ENCODE measurements at regions not wholly inside any gene's neighbourhood (a gene's known extent, or its start where the extent isn't known, plus 50 kb on each side); places are given as distances from the start of the nearest gene placed in this dataset.

GRCh38 chr9:13529321-13530104 lies 250.0 kb upstream of the MPDZ start:
- H3K27ac Mint-ChIP-seq, result no peak overlapping the region

GRCh38 chr9:13524245-13524644 lies 244.8 kb upstream of the MPDZ start:
- no peaks in the 10 kb centered on the region for H3K9me3 ChIP-seq (ENCODE audit: control insufficient read depth, low read length, poor library complexity, severe bottlenecking)
- Mint-ChIP-seq H3K4me1 (no peaks in the 10 kb centered on the region), H3K36me3 (ENCODE audit: low read depth) (no peaks in the 10 kb centered on the region), H3K27me3 (no peaks in the 10 kb centered on the region), H3K4me3 (no peak overlapping the region), H3K27ac (no peak overlapping the region)
- no peak for DNase-seq
- no peak for ATAC-seq

More at GRCh38 chr9:13529321-13530104, 250.0 kb upstream of the MPDZ start:
- Mint-ChIP-seq H3K27me3 (no peaks in the 10 kb centered on the region), H3K36me3 (ENCODE audit: low read depth) (no peaks in the 10 kb centered on the region), H3K4me3 (no peak overlapping the region), H3K4me1 (no peaks in the 10 kb centered on the region)
- H3K9me3 ChIP-seq (ENCODE audit: control insufficient read depth, low read length, poor library complexity, severe bottlenecking), result no peaks in the 10 kb centered on the region
- DNase-seq (no peak), ATAC-seq (no peak)

- no peaks in the 10 kb centered on the region for H3K9me3 ChIP-seq (ENCODE audit: control insufficient read depth, low read length, poor library complexity, severe bottlenecking)
- no peaks in the 10 kb centered on the region for H3K4me1 Mint-ChIP-seq
- no peaks in the 10 kb centered on the region for H3K36me3 Mint-ChIP-seq (ENCODE audit: low read depth)
- no peak overlapping the region for H3K27ac Mint-ChIP-seq
- ATAC-seq (no peak), DNase-seq (no peak)
- H3K27me3 Mint-ChIP-seq, result no peaks in the 10 kb centered on the region
- H3K4me3 Mint-ChIP-seq, result no peak overlapping the region
These were observed 240.6 kb upstream of the MPDZ start for GRCh38 chr9:13520069-13520468.

GRCh38 chr9:13513716-13514444 lies 234.4 kb upstream of the MPDZ start:
- Mint-ChIP-seq H3K4me1 (no peaks in the 10 kb centered on the region), H3K4me3 (no peak overlapping the region), H3K36me3 (ENCODE audit: low read depth) (no peaks in the 10 kb centered on the region), H3K27me3 (no peaks in the 10 kb centered on the region), H3K27ac (no peak overlapping the region)
- no peak for ATAC-seq
- DNase-seq, result no peak
- H3K9me3 ChIP-seq (ENCODE audit: control insufficient read depth, low read length, poor library complexity, severe bottlenecking), result no peaks in the 10 kb centered on the region

- no peaks in the 10 kb centered on the region for H3K36me3 Mint-ChIP-seq (ENCODE audit: low read depth)
- H3K27ac Mint-ChIP-seq, result no peak overlapping the region
- DNase-seq, result no peak
- no peak overlapping the region for H3K4me3 Mint-ChIP-seq
- no peaks in the 10 kb centered on the region for H3K27me3 Mint-ChIP-seq
- no peaks in the 10 kb centered on the region for H3K9me3 ChIP-seq (ENCODE audit: control insufficient read depth, low read length, poor library complexity, severe bottlenecking)
- H3K4me1 Mint-ChIP-seq, result no peaks in the 10 kb centered on the region
- ATAC-seq, result no peak
These were observed 233.8 kb upstream of the MPDZ start for GRCh38 chr9:13513286-13513685.

- Mint-ChIP-seq H3K27ac (no peak overlapping the region), H3K36me3 (ENCODE audit: low read depth) (no peaks in the 10 kb centered on the region), H3K27me3 (no peaks in the 10 kb centered on the region), H3K4me1 (no peaks in the 10 kb centered on the region), H3K4me3 (no peak overlapping the region)
- no peaks in the 10 kb centered on the region for H3K9me3 ChIP-seq (ENCODE audit: control insufficient read depth, low read length, poor library complexity, severe bottlenecking)
- DNase-seq (no peak), ATAC-seq (no peak)
These were observed 229.2 kb upstream of the MPDZ start for GRCh38 chr9:13508681-13509080.

GRCh38 chr9:13508086-13508485 lies 228.6 kb upstream of the MPDZ start:
- Mint-ChIP-seq H3K36me3 (ENCODE audit: low read depth) (no peaks in the 10 kb centered on the region), H3K27me3 (no peaks in the 10 kb centered on the region), H3K27ac (no peak overlapping the region), H3K4me3 (no peak overlapping the region), H3K4me1 (no peaks in the 10 kb centered on the region)
- DNase-seq, result no peak
- ATAC-seq, result no peak
- H3K9me3 ChIP-seq (ENCODE audit: control insufficient read depth, low read length, poor library complexity, severe bottlenecking), result no peaks in the 10 kb centered on the region

- no peaks in the 10 kb centered on the region for H3K36me3 Mint-ChIP-seq (ENCODE audit: low read depth)
- no peak overlapping the region for H3K4me3 Mint-ChIP-seq
- H3K27me3 Mint-ChIP-seq, result no peaks in the 10 kb centered on the region
- no peak for DNase-seq
- no peaks in the 10 kb centered on the region for H3K9me3 ChIP-seq (ENCODE audit: control insufficient read depth, low read length, poor library complexity, severe bottlenecking)
- H3K27ac Mint-ChIP-seq, result no peak overlapping the region
- no peaks in the 10 kb centered on the region for H3K4me1 Mint-ChIP-seq
- no peak for ATAC-seq
These were observed 226.3 kb upstream of the MPDZ start for GRCh38 chr9:13505797-13506196.

GRCh38 chr9:13503599-13503998 lies 224.1 kb upstream of the MPDZ start:
- Mint-ChIP-seq H3K4me3 (no peak overlapping the region), H3K27me3 (no peaks in the 10 kb centered on the region), H3K36me3 (ENCODE audit: low read depth) (no peaks in the 10 kb centered on the region), H3K4me1 (no peaks in the 10 kb centered on the region), H3K27ac (no peak overlapping the region)
- ATAC-seq (no peak), DNase-seq (no peak)
- no peaks in the 10 kb centered on the region for H3K9me3 ChIP-seq (ENCODE audit: control insufficient read depth, low read length, poor library complexity, severe bottlenecking)

- no peaks in the 10 kb centered on the region for H3K9me3 ChIP-seq (ENCODE audit: control insufficient read depth, low read length, poor library complexity, severe bottlenecking)
- no peaks in the 10 kb centered on the region for H3K36me3 Mint-ChIP-seq (ENCODE audit: low read depth)
- ATAC-seq, result no peak
- H3K4me3 Mint-ChIP-seq, result no peak overlapping the region
- no peaks in the 10 kb centered on the region for H3K4me1 Mint-ChIP-seq
- no peak overlapping the region for H3K27ac Mint-ChIP-seq
- no peak for DNase-seq
- no peaks in the 10 kb centered on the region for H3K27me3 Mint-ChIP-seq
These were observed 223.0 kb upstream of the MPDZ start for GRCh38 chr9:13502484-13502883.

GRCh38 chr9:13501018-13501417 lies 221.5 kb upstream of the MPDZ start:
- H3K4me1 Mint-ChIP-seq, result no peaks in the 10 kb centered on the region
- DNase-seq (no peak), ATAC-seq (no peak)
- H3K27me3 Mint-ChIP-seq, result no peaks in the 10 kb centered on the region
- no peaks in the 10 kb centered on the region for H3K36me3 Mint-ChIP-seq (ENCODE audit: low read depth)
- H3K9me3 ChIP-seq (ENCODE audit: control insufficient read depth, low read length, poor library complexity, severe bottlenecking), result no peaks in the 10 kb centered on the region
- no peak overlapping the region for H3K4me3 Mint-ChIP-seq
- no peak overlapping the region for H3K27ac Mint-ChIP-seq

- ATAC-seq (no peak), DNase-seq (no peak)
- no peaks in the 10 kb centered on the region for H3K36me3 Mint-ChIP-seq (ENCODE audit: low read depth)
- no peaks in the 10 kb centered on the region for H3K4me1 Mint-ChIP-seq
- no peak overlapping the region for H3K4me3 Mint-ChIP-seq
- no peaks in the 10 kb centered on the region for H3K27me3 Mint-ChIP-seq
- no peak overlapping the region for H3K27ac Mint-ChIP-seq
- H3K9me3 ChIP-seq (ENCODE audit: control insufficient read depth, low read length, poor library complexity, severe bottlenecking), result no peaks in the 10 kb centered on the region
These were observed 220.5 kb upstream of the MPDZ start for GRCh38 chr9:13500034-13500433.

GRCh38 chr9:13493697-13494096 lies 214.2 kb upstream of the MPDZ start:
- Mint-ChIP-seq H3K27ac (no peak overlapping the region), H3K4me3 (no peak overlapping the region), H3K27me3 (no peaks in the 10 kb centered on the region), H3K4me1 (no peaks in the 10 kb centered on the region), H3K36me3 (ENCODE audit: low read depth) (no peaks in the 10 kb centered on the region)
- DNase-seq, result no peak
- ATAC-seq, result no peak
- no peaks in the 10 kb centered on the region for H3K9me3 ChIP-seq (ENCODE audit: control insufficient read depth, low read length, poor library complexity, severe bottlenecking)
